GM23338 (cell line): ENCODE measurements at regions not wholly inside any gene's neighbourhood (a gene's known extent, or its start where the extent isn't known, plus 50 kb on each side); places are given as distances from the start of the nearest gene placed in this dataset.

Source experiments
- TF ChIP-seq, protein P1 (sequence below): IDR thresholded peaks from one replicate; pipeline ENCODE4 v1.6.1; 2018; ENCODE audit warnings: antibody characterized with exemption; ENCODE audit not compliant: unreplicated experiment
- TF ChIP-seq, protein P2 (sequence below), 2 experiments: fragments of 200-600 bp in 1 of 2; sonication (generic) in 1 of 2; conservative IDR thresholded peaks; 2 replicates each; pipeline versions ENCODE4 v1.5.1 to v1.6.1; 2016 to 2017; ENCODE audit warnings: antibody characterized with exemption in 2 of 2, low read depth in 2 of 2, mild to moderate bottlenecking in 2 of 2, moderate library complexity in 1 of 2

DNA sequence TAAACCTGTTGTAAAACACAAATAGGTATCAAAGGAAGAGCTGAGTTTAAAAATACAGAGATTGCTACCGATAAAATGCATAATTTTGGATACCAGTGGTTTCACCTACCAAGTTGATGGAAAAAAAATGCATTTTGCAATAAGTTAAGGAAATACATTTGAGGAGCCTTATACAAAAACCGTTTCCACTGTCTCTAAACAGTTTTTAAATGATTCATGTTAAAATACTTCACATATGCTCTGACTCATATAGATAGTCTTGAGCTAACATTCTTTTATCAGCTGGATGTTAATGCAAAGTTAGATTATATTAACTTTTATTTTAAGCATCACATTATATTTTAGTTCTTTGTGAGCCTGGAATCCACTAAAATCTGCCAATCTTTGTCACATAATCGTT, 50.6 kb upstream of the ANKRD17 start (continued):
- TF ChIP-seq, protein P1, sequence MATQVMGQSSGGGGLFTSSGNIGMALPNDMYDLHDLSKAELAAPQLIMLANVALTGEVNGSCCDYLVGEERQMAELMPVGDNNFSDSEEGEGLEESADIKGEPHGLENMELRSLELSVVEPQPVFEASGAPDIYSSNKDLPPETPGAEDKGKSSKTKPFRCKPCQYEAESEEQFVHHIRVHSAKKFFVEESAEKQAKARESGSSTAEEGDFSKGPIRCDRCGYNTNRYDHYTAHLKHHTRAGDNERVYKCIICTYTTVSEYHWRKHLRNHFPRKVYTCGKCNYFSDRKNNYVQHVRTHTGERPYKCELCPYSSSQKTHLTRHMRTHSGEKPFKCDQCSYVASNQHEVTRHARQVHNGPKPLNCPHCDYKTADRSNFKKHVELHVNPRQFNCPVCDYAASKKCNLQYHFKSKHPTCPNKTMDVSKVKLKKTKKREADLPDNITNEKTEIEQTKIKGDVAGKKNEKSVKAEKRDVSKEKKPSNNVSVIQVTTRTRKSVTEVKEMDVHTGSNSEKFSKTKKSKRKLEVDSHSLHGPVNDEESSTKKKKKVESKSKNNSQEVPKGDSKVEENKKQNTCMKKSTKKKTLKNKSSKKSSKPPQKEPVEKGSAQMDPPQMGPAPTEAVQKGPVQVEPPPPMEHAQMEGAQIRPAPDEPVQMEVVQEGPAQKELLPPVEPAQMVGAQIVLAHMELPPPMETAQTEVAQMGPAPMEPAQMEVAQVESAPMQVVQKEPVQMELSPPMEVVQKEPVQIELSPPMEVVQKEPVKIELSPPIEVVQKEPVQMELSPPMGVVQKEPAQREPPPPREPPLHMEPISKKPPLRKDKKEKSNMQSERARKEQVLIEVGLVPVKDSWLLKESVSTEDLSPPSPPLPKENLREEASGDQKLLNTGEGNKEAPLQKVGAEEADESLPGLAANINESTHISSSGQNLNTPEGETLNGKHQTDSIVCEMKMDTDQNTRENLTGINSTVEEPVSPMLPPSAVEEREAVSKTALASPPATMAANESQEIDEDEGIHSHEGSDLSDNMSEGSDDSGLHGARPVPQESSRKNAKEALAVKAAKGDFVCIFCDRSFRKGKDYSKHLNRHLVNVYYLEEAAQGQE: no peak
- TF ChIP-seq, protein P2, sequence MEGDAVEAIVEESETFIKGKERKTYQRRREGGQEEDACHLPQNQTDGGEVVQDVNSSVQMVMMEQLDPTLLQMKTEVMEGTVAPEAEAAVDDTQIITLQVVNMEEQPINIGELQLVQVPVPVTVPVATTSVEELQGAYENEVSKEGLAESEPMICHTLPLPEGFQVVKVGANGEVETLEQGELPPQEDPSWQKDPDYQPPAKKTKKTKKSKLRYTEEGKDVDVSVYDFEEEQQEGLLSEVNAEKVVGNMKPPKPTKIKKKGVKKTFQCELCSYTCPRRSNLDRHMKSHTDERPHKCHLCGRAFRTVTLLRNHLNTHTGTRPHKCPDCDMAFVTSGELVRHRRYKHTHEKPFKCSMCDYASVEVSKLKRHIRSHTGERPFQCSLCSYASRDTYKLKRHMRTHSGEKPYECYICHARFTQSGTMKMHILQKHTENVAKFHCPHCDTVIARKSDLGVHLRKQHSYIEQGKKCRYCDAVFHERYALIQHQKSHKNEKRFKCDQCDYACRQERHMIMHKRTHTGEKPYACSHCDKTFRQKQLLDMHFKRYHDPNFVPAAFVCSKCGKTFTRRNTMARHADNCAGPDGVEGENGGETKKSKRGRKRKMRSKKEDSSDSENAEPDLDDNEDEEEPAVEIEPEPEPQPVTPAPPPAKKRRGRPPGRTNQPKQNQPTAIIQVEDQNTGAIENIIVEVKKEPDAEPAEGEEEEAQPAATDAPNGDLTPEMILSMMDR (conservative IDR thresholded peaks at IDR 0.05; ENCODE audit: low read depth in 2 of 2): no peak
